Pancreas (tissue), 10 donors: ENCODE measurements at regions not wholly inside any gene's neighbourhood (a gene's known extent, or its start where the extent isn't known, plus 50 kb on each side); places are given as distances from the start of the nearest gene placed in this dataset.

Experiments used
- ATAC-seq, 4 donors: fragments of 200-7000 bp; cut with Tn5 transposase; one replicate each; pipeline versions ENCODE4 v1.8.0 to v1.9.1; 2020; ENCODE audit warnings: mild to moderate bottlenecking in 4 of 4, moderate library complexity in 4 of 4
- DNase-seq, 6 donors: peaks; one replicate each; pipeline ENCODE4 v3.0.0-alpha.2; 2020
- FAIRE-seq: peaks from 2 replicates; lab custom pipeline; 2012; peaks lifted over from hg19 to GRCh38; lab: Jason Lieb, UNC
- H3K27ac ChIP-seq, 4 donors: fragments of 200-600 bp; sonication (generic); 1 replicate in 3 of 4; 2 replicates in 1 of 4; pipeline versions ENCODE4 v1.5.0 to v1.8.0; 2020
- H3K27me3 ChIP-seq, 4 donors: fragments of 200-600 bp; one replicate each; pipeline ENCODE4 v1.8.0; 2021
- H3K36me3 ChIP-seq, 3 donors: fragments of 200-600 bp; sonication (generic) in 1 of 3; one replicate each; pipeline versions ENCODE4 v1.5.0 to v1.8.0; 2020 to 2021
- H3K4me1 ChIP-seq, 3 donors: fragments of 200-600 bp; one replicate each; pipeline ENCODE4 v1.8.0; 2021
- H3K4me3 ChIP-seq, 4 donors: fragments of 200-600 bp; sonication (generic) in 2 of 4; one replicate each; pipeline versions ENCODE4 v1.5.0 to v1.8.0; 2020 to 2021
- H3K9me3 ChIP-seq, 4 donors: fragments of 200-600 bp; one replicate each; pipeline ENCODE4 v1.8.0; 2021
- WGBS, 2 donors: extraction: QIAGEN DNeasy Blood & Tissue Kit; methylation state at CpG; one replicate each; pipeline ENCODE4 v1.1.7; 2013; 5-methylcytosine and 5-hydroxymethylcytosine counted together
- intact Hi-C, 3 donors: fragments of 100-400 bp; cut with DNase I; formaldehyde crosslinking; loops; one replicate each; pipeline versions ENCODE4 v1.11.1 to v1.14.2; 2022
- TF ChIP-seq, protein P1 (sequence below), 4 donors: fragments of 200-600 bp; sonication (generic) in 3 of 4; IDR thresholded peaks; one replicate each; pipeline versions ENCODE4 v1.5.0 to v1.8.0; 2021; ENCODE audit warnings: antibody characterized with exemption in 4 of 4
- donor health status: healthy with polysubstance abuse.
- donor health status: DM: no; HTN: no; CAD: no; lungs with moderate emphysema.
- donor health status: DM: no; HTN: no; CAD: no.
- donor health status: control.
- donor health status: control.
- donor health status: Bipolar disorder and iron deficiency.
- donor health status: DM: yes; HTN: yes; CAD: no.
- donor health status: DM: no; HTN: no; CAD: no.
- donor health status: DM: no; HTN: no; CAD: no.
- donor health status: DM: yes; HTN: yes; CAD: no.

DNA sequence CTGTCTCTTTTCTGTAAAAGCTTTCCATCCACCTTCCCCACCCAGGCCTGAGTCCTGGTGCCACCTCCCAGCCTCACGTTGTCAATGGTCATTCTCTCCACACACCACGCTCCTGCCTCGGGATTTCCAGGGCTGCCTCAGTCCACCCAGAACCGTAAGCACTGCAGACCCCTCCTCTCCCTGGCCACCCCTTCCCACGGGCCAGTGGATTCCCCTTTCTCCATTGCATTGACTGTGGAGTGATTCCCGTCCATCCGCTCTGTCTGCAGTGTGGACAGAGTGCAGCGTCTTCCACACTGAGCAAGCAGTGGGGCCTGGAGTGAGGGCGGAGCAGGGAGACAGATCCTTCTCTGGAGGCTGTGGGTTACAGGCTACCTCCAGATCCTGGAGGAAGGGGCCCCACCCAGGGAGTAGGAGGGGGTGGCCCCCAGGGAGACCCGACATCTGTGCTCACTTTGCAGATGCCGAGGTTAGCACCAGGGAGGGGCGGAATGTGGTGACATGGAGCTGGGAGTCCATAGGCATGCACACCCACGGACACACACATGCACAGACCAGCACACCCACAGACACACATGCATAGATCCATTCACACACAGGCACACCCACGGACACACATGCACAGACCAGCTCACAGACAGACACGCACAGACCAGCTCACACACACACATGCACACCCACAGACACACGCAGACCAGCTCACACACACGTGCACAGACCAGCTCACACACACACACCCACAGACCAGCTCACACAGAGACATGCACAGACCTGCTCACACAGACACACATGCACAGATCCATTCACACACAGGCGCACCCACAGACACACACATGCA is 109.6 kb upstream of the B3GAT1 start:
- H3K27ac ChIP-seq, result no peak overlapping the region
- H3K36me3 ChIP-seq, result no peaks in the 10 kb centered on the region
- TF ChIP-seq, protein P1, sequence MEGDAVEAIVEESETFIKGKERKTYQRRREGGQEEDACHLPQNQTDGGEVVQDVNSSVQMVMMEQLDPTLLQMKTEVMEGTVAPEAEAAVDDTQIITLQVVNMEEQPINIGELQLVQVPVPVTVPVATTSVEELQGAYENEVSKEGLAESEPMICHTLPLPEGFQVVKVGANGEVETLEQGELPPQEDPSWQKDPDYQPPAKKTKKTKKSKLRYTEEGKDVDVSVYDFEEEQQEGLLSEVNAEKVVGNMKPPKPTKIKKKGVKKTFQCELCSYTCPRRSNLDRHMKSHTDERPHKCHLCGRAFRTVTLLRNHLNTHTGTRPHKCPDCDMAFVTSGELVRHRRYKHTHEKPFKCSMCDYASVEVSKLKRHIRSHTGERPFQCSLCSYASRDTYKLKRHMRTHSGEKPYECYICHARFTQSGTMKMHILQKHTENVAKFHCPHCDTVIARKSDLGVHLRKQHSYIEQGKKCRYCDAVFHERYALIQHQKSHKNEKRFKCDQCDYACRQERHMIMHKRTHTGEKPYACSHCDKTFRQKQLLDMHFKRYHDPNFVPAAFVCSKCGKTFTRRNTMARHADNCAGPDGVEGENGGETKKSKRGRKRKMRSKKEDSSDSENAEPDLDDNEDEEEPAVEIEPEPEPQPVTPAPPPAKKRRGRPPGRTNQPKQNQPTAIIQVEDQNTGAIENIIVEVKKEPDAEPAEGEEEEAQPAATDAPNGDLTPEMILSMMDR (IDR thresholded peaks at IDR 0.05), result no peak
- no peak overlapping the region for H3K4me3 ChIP-seq
- WGBS, 2 donors, result 49 to 55% methylated on average over 18 of the region's 18 CpGs
- no peak for FAIRE-seq
- no peaks in the 10 kb centered on the region for H3K9me3 ChIP-seq
- ATAC-seq, result no peak
- intact Hi-C loops, result no loop called here
- no peak for DNase-seq
- H3K4me1 ChIP-seq, result no peaks in the 10 kb centered on the region
- H3K27me3 ChIP-seq, result peaks cover 0 to 7% (median 0%) of the 10 kb centered on the region in 4 donors

DNA sequence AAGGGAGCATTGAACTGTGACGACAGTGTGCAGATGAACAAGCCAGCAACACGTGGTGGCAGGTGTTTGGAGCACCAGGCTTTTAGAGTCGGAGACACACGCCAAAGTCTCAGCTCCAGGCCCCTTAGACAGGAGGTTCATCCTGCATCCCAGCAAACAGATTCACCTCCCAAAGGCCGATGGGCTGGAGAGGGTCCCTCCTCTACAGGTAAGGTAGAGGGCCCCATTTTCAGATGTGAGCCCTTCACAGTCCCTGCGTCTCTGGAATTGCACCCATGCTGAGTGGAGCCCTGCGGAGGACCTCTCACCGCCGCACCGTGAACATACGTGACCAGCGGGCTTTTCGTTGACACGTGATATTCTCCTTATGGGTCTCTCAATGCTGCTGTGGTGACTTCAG is 109.0 kb upstream of the B3GAT1 start:
- H3K27ac ChIP-seq, result no peak overlapping the region
- H3K27me3 ChIP-seq, result peaks cover 0 to 7% (median 0%) of the 10 kb centered on the region in 4 donors
- DNase-seq (no peak), ATAC-seq (no peak), FAIRE-seq (no peak)
- no peaks in the 10 kb centered on the region for H3K36me3 ChIP-seq
- H3K4me3 ChIP-seq, result no peak overlapping the region
- intact Hi-C loops, result no loop called here
- H3K4me1 ChIP-seq, result no peaks in the 10 kb centered on the region
- WGBS, 2 donors, result 77 to 82% methylated on average over 14 of the region's 14 CpGs
- TF ChIP-seq, protein P1 (IDR thresholded peaks at IDR 0.05), result no peak
- H3K9me3 ChIP-seq, result no peaks in the 10 kb centered on the region

DNA sequence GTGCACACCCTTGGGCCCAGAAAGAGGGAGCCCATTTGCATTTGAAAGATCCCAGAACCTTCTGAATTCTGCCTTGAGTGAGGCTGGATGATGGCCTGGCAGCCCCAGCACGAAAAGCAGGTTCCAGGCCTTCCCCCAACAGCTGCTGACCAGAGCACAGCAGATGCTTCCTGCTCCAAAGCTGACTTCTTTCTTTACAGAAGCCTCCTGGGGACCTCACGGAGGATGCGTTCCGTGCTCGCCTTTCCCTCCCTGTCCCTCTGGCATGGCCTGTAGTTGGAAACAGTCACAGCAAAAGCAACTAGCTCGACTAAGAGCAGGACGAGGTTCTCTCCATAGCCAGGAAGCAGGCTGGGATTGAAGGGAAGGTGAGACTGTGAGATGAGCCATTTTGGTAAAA is 107.7 kb upstream of the B3GAT1 start:
- peaks cover 0 to 7% (median 0%) of the 10 kb centered on the region in 4 donors for H3K27me3 ChIP-seq
- ATAC-seq (no peak), DNase-seq (peak in 1 of 6 donors; percentile 20), FAIRE-seq (no peak)
- TF ChIP-seq, protein P1 (IDR thresholded peaks at IDR 0.05), result no peak
- H3K9me3 ChIP-seq, result no peaks in the 10 kb centered on the region
- intact Hi-C loops, result no loop called here
- H3K36me3 ChIP-seq, result no peaks in the 10 kb centered on the region
- no peak overlapping the region for H3K27ac ChIP-seq
- no peaks in the 10 kb centered on the region for H3K4me1 ChIP-seq
- H3K4me3 ChIP-seq, result no peak overlapping the region
- WGBS, 2 donors, result 43 to 50% methylated on average over 7 of the region's 7 CpGs

DNA sequence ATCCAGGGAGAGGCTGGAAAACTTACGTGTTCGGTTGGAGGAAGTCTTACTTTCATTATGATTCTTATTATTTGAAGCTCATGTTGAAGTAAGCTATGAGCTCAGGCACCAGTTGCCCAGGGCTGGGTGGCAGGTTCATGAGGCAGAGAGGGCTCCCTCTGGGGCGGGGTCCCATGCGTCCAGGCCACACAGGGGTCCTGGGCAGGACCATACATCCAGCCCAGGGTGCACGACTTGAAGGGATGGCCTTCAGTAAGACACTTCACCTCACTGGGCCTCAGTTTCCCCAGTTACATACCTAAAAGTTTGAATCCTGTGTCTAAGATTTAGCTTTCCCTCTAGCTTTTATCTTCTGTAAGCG is 107.3 kb upstream of the B3GAT1 start:
- peak in 1 of 6 donors; percentile 29 for DNase-seq

More for the DNA sequence above, 107.3 kb upstream of the B3GAT1 start:
- ATAC-seq, result no peak
- no peak overlapping the region for H3K27ac ChIP-seq
- no peaks in the 10 kb centered on the region for H3K9me3 ChIP-seq
- no peaks in the 10 kb centered on the region for H3K36me3 ChIP-seq
- TF ChIP-seq, protein P1 (IDR thresholded peaks at IDR 0.05), result no peak
- FAIRE-seq, result no peak
- no peaks in the 10 kb centered on the region for H3K4me1 ChIP-seq
- WGBS, 2 donors, result 53 to 54% methylated on average over 6 of the region's 6 CpGs
- no peak overlapping the region for H3K4me3 ChIP-seq
- H3K27me3 ChIP-seq, result peaks cover 0 to 7% (median 0%) of the 10 kb centered on the region in 4 donors
- intact Hi-C loops, result no loop called here
